Fibroblast of lung (primary cell): ENCODE measurements at regions not wholly inside any gene's neighbourhood (a gene's known extent, or its start where the extent isn't known, plus 50 kb on each side); places are given as distances from the start of the nearest gene placed in this dataset.

Source experiments
- DNase-seq, 2 donors: peaks; one replicate each; pipeline versions ENCODE4 v3.0.0 to v3.0.0-alpha.2; 2010; ENCODE audit warnings: low read depth in 2 of 2
- H2AFZ ChIP-seq: 2 replicates; pipeline ENCODE4 v1.5.1; 2012; ENCODE audit warnings: low read length, control low read depth, inconsistent platforms
- H3K27ac ChIP-seq: 2 replicates; pipeline ENCODE4 v1.5.1; 2011; ENCODE audit warnings: low read length, control low read depth; ENCODE audit not compliant: insufficient read depth
- H3K27me3 ChIP-seq: 2 replicates; pipeline ENCODE4 v1.5.1; 2011; ENCODE audit warnings: mild to moderate bottlenecking, low read length; ENCODE audit not compliant: control insufficient read depth, insufficient read depth
- H3K36me3 ChIP-seq: 2 replicates; pipeline ENCODE4 v1.5.1; 2011; ENCODE audit warnings: low read length; ENCODE audit not compliant: control insufficient read depth, insufficient read depth
- H3K4me1 ChIP-seq: 2 replicates; pipeline ENCODE4 v1.5.1; 2011; ENCODE audit warnings: low read length; ENCODE audit not compliant: control insufficient read depth, insufficient read depth; ENCODE audit errors: extremely low read depth
- H3K4me2 ChIP-seq: 2 replicates; pipeline ENCODE4 v1.5.1; 2011; ENCODE audit warnings: low read length, control low read depth; ENCODE audit not compliant: insufficient read depth; ENCODE audit errors: extremely low read depth
- H3K4me3 ChIP-seq, 4 experiments: fragments of 200-600 bp in 1 of 4; sonication (generic) in 1 of 4; replicated peaks in 1 of 4; 2 replicates each; pipeline ENCODE4 v1.5.1; 2011 to 2016; ENCODE audit warnings: low read length in 4 of 4, low read depth in 3 of 4, mild to moderate bottlenecking in 3 of 4, control low read depth in 2 of 4, inconsistent platforms in 1 of 4, mixed read lengths in 1 of 4; ENCODE audit not compliant: insufficient read depth in 1 of 4; ENCODE audit errors: control extremely low read depth in 1 of 4
- H3K79me2 ChIP-seq: 2 replicates; pipeline ENCODE4 v1.5.1; 2012; ENCODE audit warnings: mild to moderate bottlenecking, low read length, inconsistent platforms; ENCODE audit not compliant: control insufficient read depth, insufficient read depth
- H3K9ac ChIP-seq: 2 replicates; pipeline ENCODE4 v1.5.1; 2011; ENCODE audit warnings: mild to moderate bottlenecking, low read length, control low read depth; ENCODE audit not compliant: insufficient read depth
- H3K9me3 ChIP-seq: 2 replicates; pipeline ENCODE4 v1.5.1; 2012; ENCODE audit warnings: low read depth, low read length; ENCODE audit not compliant: control insufficient read depth, insufficient read depth
- H4K20me1 ChIP-seq: 2 replicates; pipeline ENCODE4 v1.5.1; 2011; ENCODE audit warnings: low read length; ENCODE audit not compliant: control insufficient read depth, insufficient read depth; ENCODE audit errors: extremely low read depth
- CTCF ChIP-seq, 2 donors: IDR thresholded peaks in 1 of 2; conservative IDR thresholded peaks in 1 of 2; 1 replicate in 1 of 2; 2 replicates in 1 of 2; pipeline ENCODE4 v1.5.1; 2011 to 2012; ENCODE audit warnings: low read length in 2 of 2, control low read depth in 1 of 2, inconsistent platforms in 1 of 2, low read depth in 1 of 2, mild to moderate bottlenecking in 1 of 2
- EZH2 ChIP-seq: IDR thresholded peaks from 2 replicates; pipeline ENCODE4 v1.5.1; 2012; ENCODE audit warnings: low read length, control low read depth, mild to moderate bottlenecking; ENCODE audit errors: missing control alignments

GRCh38 chr2:207216457-207216856 lies 50.7 kb upstream of the KLF7 start:
- H4K20me1 ChIP-seq = no peaks in the 10 kb centered on the region
- H3K4me3 ChIP-seq = no peak overlapping the region
- H2AFZ ChIP-seq = no peak overlapping the region
- peaks cover 2% of the 10 kb centered on the region for H3K4me1 ChIP-seq
- no peaks in the 10 kb centered on the region for H3K79me2 ChIP-seq
- no peaks in the 10 kb centered on the region for H3K27me3 ChIP-seq
- H3K27ac ChIP-seq = no peak overlapping the region
- H3K9ac ChIP-seq = no peak overlapping the region
- no peaks in the 10 kb centered on the region for H3K9me3 ChIP-seq
- H3K36me3 ChIP-seq = no peaks in the 10 kb centered on the region
- no peak for DNase-seq
- no peak overlapping the region for H3K4me2 ChIP-seq
- TF ChIP-seq CTCF (conservative IDR thresholded peaks at IDR 0.05 in 1 of 2, IDR thresholded peaks at IDR 0.05 in 1 of 2; ENCODE audit: low read depth in 1 of 2, low read length in 2 of 2) (no peak), EZH2 (no peak)

GRCh38 chr2:207217442-207217841 lies 51.7 kb upstream of the KLF7 start:
- no peaks in the 10 kb centered on the region for H3K9me3 ChIP-seq
- no peaks in the 10 kb centered on the region for H4K20me1 ChIP-seq
- no peaks in the 10 kb centered on the region for H3K27me3 ChIP-seq
- no peak overlapping the region for H2AFZ ChIP-seq
- no peak overlapping the region for H3K9ac ChIP-seq
- peaks cover 2% of the 10 kb centered on the region for H3K4me1 ChIP-seq
- H3K4me2 ChIP-seq = no peak overlapping the region
- H3K27ac ChIP-seq = no peak overlapping the region
- no peak for DNase-seq
- no peak overlapping the region for H3K4me3 ChIP-seq
- no peaks in the 10 kb centered on the region for H3K79me2 ChIP-seq
- TF ChIP-seq EZH2 = no peak
- no peak for TF ChIP-seq CTCF (conservative IDR thresholded peaks at IDR 0.05 in 1 of 2, IDR thresholded peaks at IDR 0.05 in 1 of 2; ENCODE audit: low read depth in 1 of 2, low read length in 2 of 2)
- no peaks in the 10 kb centered on the region for H3K36me3 ChIP-seq

GRCh38 chr2:207219081-207219630 lies 53.4 kb upstream of the KLF7 start:
- Histone ChIP-seq H3K79me2 (no peaks in the 10 kb centered on the region), H4K20me1 (no peaks in the 10 kb centered on the region), H3K36me3 (no peaks in the 10 kb centered on the region), H3K4me3 (no peak overlapping the region), H3K27me3 (no peaks in the 10 kb centered on the region), H3K9ac (no peak overlapping the region), H3K9me3 (no peaks in the 10 kb centered on the region), H3K27ac (no peak overlapping the region), H2AFZ (no peak overlapping the region), H3K4me2 (no peak overlapping the region), H3K4me1 (peaks cover 2% of the 10 kb centered on the region)
- TF ChIP-seq CTCF (conservative IDR thresholded peaks at IDR 0.05 in 1 of 2, IDR thresholded peaks at IDR 0.05 in 1 of 2; ENCODE audit: low read depth in 1 of 2, low read length in 2 of 2) (no peak), EZH2 (no peak)
- no peak for DNase-seq
